Sigmoid colon (tissue), 4 donors: ENCODE measurements at regions not wholly inside any gene's neighbourhood (a gene's known extent, or its start where the extent isn't known, plus 50 kb on each side); places are given as distances from the start of the nearest gene placed in this dataset.

Experiments used
- EP300 ChIP-seq, 4 donors: sonication (generic); formaldehyde crosslinking; IDR thresholded peaks; one replicate each; pipeline ENCODE4 v1.6.1; 2017; ENCODE audit warnings: antibody characterized with exemption in 4 of 4
- TF ChIP-seq, protein P1 (sequence below), 4 experiments: fragments of 450-650 bp in 3 of 4; fragments of 200-600 bp in 1 of 4; IDR thresholded peaks; one replicate each; pipeline ENCODE4 v1.5.1; 2016 to 2019; ENCODE audit warnings: antibody characterized with exemption in 4 of 4, mild to moderate bottlenecking in 3 of 4, moderate library complexity in 2 of 4

DNA sequence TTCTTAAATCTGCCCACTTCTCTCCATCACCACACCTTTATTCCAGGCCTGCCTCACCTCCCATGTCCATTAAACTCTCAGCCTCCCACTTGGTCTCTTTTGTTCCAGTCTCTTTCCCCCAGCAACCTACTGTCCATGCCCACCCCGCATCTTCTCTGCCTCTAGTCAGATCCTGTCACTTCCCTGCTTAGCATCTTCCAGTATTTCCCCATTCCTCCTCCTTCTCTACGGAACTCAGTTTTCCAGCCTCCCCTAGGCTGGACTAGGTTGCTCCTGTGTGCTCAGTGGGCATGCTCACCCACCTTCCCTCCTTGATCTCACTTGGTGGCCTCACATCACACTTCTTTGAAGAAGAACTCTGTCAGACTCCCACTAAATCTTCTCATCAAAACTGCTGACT, 179.8 kb downstream of the BAMBI start:
- TF ChIP-seq EP300 (IDR thresholded peaks at IDR 0.05): no peak
- TF ChIP-seq, protein P1, sequence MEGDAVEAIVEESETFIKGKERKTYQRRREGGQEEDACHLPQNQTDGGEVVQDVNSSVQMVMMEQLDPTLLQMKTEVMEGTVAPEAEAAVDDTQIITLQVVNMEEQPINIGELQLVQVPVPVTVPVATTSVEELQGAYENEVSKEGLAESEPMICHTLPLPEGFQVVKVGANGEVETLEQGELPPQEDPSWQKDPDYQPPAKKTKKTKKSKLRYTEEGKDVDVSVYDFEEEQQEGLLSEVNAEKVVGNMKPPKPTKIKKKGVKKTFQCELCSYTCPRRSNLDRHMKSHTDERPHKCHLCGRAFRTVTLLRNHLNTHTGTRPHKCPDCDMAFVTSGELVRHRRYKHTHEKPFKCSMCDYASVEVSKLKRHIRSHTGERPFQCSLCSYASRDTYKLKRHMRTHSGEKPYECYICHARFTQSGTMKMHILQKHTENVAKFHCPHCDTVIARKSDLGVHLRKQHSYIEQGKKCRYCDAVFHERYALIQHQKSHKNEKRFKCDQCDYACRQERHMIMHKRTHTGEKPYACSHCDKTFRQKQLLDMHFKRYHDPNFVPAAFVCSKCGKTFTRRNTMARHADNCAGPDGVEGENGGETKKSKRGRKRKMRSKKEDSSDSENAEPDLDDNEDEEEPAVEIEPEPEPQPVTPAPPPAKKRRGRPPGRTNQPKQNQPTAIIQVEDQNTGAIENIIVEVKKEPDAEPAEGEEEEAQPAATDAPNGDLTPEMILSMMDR (IDR thresholded peaks at IDR 0.05): no peak
